HFF-Myc (cell line): ENCODE measurements at regions not wholly inside any gene's neighbourhood (a gene's known extent, or its start where the extent isn't known, plus 50 kb on each side); places are given as distances from the start of the nearest gene placed in this dataset.
"Not testable (repeated sequence)": the region's sequence is repeated elsewhere in the genome, so short reads cannot be mapped to it uniquely, and the experiment has no call there.

Experiments
- DNase-seq: peaks from one replicate; pipeline ENCODE4 v3.0.0-alpha.2; 2011; ENCODE audit warnings: low read depth; ENCODE audit errors: extremely low read depth
- H3K4me3 ChIP-seq: replicated peaks from 2 replicates; pipeline ENCODE4 v1.5.1; 2011; ENCODE audit warnings: low read depth, mild to moderate bottlenecking, control low read depth, low read length
- CTCF ChIP-seq: IDR thresholded peaks from 2 replicates; pipeline ENCODE4 v1.5.1; 2012; ENCODE audit warnings: mild to moderate bottlenecking, low read depth, low read length, control low read depth; ENCODE audit errors: missing control alignments

- no peak overlapping the region for H3K4me3 ChIP-seq
- no peak for TF ChIP-seq CTCF
- DNase-seq = no peak
These were observed 365.9 kb upstream of the MEX3C start for GRCh38 chr18:51563396-51563795.

GRCh38 chr18:51568151-51568550 is 370.7 kb upstream of the MEX3C start:
- DNase-seq = no peak
- H3K4me3 ChIP-seq = no peak overlapping the region
- no peak for TF ChIP-seq CTCF

DNA sequence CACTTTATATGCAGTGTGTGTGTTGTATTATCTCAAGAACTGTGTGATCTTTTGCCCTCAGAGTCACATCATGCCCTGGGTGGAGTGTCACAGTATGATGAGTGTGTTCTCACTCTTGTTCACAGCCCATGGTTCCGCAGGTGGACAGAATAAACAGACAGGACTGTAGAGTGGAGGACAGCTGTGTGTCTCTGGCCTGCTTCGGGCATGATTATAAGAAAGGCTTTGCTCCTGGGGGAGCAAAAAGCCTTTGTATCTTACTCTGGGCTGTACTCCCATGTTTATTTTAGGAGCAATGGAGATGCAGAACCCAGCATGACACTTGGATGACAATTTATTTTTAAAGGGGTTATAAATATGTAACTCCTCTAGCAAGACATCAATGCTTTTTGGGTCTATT is 371.7 kb upstream of the MEX3C start:
- no peak overlapping the region for H3K4me3 ChIP-seq
- no peak for TF ChIP-seq CTCF
- no peak for DNase-seq

GRCh38 chr18:51569561-51569960 is 372.1 kb upstream of the MEX3C start:
- DNase-seq = no peak
- no peak for TF ChIP-seq CTCF
- no peak overlapping the region for H3K4me3 ChIP-seq

GRCh38 chr18:51570071-51570470 is 372.6 kb upstream of the MEX3C start:
- not testable (repeated sequence) for H3K4me3 ChIP-seq, DNase-seq

GRCh38 chr18:51573886-51574285 is 376.4 kb upstream of the MEX3C start:
- not testable (repeated sequence) for DNase-seq, H3K4me3 ChIP-seq

DNA sequence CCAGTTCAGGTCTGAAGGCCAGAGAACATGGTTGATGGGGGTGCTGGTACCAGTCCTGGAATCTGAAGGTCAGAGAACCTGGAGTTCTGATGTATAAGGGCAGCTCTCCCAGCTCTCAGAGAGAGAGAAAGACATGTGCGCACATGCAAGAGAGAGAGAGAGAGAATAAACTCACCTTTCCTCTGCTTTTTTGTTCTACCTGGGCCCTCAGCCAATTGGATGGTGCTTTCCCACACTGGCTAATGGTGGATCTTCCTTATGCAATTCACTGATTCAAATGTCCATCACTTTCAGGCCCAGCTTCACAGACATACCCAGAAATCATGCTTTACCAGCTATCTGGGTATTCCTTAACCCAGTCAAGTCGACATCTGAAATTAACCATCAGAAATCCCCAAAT is 377.7 kb upstream of the MEX3C start:
- TF ChIP-seq CTCF = no peak
- DNase-seq = no peak
- H3K4me3 ChIP-seq = no peak overlapping the region

- no peak for TF ChIP-seq CTCF
These were observed 381.0 kb upstream of the MEX3C start for GRCh38 chr18:51578406-51578980.

More at GRCh38 chr18:51578406-51578980, 381.0 kb upstream of the MEX3C start:
- H3K4me3 ChIP-seq = no peak overlapping the region
- no peak for DNase-seq
